HCT116 (cell line): ENCODE measurements at regions not wholly inside any gene's neighbourhood (a gene's known extent, or its start where the extent isn't known, plus 50 kb on each side); places are given as distances from the start of the nearest gene placed in this dataset.

Experiments
- ATAC-seq: fragments of 200-7000 bp; cut with Tn5 transposase; 2 replicates; pipeline ENCODE4 v1.9.1; 2020; ENCODE audit warnings: mild to moderate bottlenecking, moderate library complexity
- BruUV-seq: library from RNA; stranded (reverse); fragments of 400-500 nt; replicated peaks from 2 replicates; lab custom pipeline; 2021; lab: Mats Ljungman, UMichigan
- CTCF ChIA-PET: fragments of 300-600 bp; sonication (Branson Sonifier 250); formaldehyde crosslinking; loops from one replicate; lab custom pipeline; 2021; ENCODE audit warnings: antibody characterized with exemption; lab: Charles Lee
- POLR2A ChIA-PET: fragments of 300-600, 350-600 bp; sonication (Branson Sonifier 250); formaldehyde crosslinking; loops from one replicate; lab custom pipeline; 2021; ENCODE audit warnings: antibody characterized with exemption; lab: Charles Lee
- RAD21 ChIA-PET, 2 experiments: fragments of 300-600 bp; sonication (Branson Sonifier 250); formaldehyde crosslinking; loops; one replicate each; lab custom pipeline; 2023; ENCODE audit warnings: low total read pairs in 2 of 2; ENCODE audit not compliant: uncharacterized antibody in 2 of 2, unreplicated experiment in 2 of 2, low non-redundant PET in 1 of 2; lab: Charles Lee
- DNase-seq: peaks from one replicate; pipeline ENCODE4 v3.0.0-alpha.2; 2010; ENCODE audit warnings: low read depth, low spot score
- H2AFZ ChIP-seq: fragments of 200-600 bp; shearing (Covaris generic), sonication (generic); 2 replicates; pipeline ENCODE4 v1.6.1; 2017; ENCODE audit warnings: low read depth, mixed run types, mixed read lengths, antibody characterized with exemption, low read length; ENCODE audit not compliant: poor library complexity, severe bottlenecking
- H3K27ac ChIP-seq: 2 replicates; pipeline ENCODE4 v1.5.1; 2012; ENCODE audit warnings: low read depth, low read length
- H3K27me3 ChIP-seq: fragments of 200-600 bp; sonication (generic); 2 replicates; pipeline ENCODE4 v1.6.1; 2016; ENCODE audit warnings: mixed run types, low read length, mixed read lengths; ENCODE audit not compliant: insufficient read depth
- H3K36me3 ChIP-seq, 2 experiments: fragments of 200-500 bp in 1 of 2; fragments of 200-600 bp in 1 of 2; sonication (Bioruptor generic) in 1 of 2; sonication (generic) in 1 of 2; 2 replicates each; pipeline versions ENCODE4 v1.5.1 to v1.6.1; 2014 to 2016; ENCODE audit warnings: low read length in 2 of 2, inconsistent platforms in 1 of 2, mixed read lengths in 1 of 2, mixed run types in 1 of 2; ENCODE audit not compliant: insufficient read depth in 2 of 2, control insufficient read depth in 1 of 2
- H3K4me1 ChIP-seq, 2 experiments: fragments of 200-600 bp in 1 of 2; sonication (generic) in 1 of 2; 2 replicates each; pipeline versions ENCODE4 v1.5.1 to v1.6.1; 2012 to 2017; ENCODE audit warnings: low read length in 2 of 2, inconsistent platforms in 1 of 2, mild to moderate bottlenecking in 1 of 2, mixed read lengths in 1 of 2, mixed run types in 1 of 2, moderate library complexity in 1 of 2; ENCODE audit not compliant: insufficient read depth in 2 of 2, control insufficient read depth in 1 of 2
- H3K4me2 ChIP-seq: fragments of 200-600 bp; sonication (generic); 2 replicates; pipeline ENCODE4 v1.6.1; 2017; ENCODE audit warnings: mixed run types, low read length, mixed read lengths
- H3K4me3 ChIP-seq, 2 experiments: fragments of 200-600 bp in 1 of 2; sonication (generic) in 1 of 2; replicated peaks in 1 of 2; 2 replicates each; pipeline ENCODE4 v1.5.1; 2011 to 2016; ENCODE audit warnings: low read length in 2 of 2, control low read depth in 1 of 2, low read depth in 1 of 2, mild to moderate bottlenecking in 1 of 2, mixed read lengths in 1 of 2, mixed run types in 1 of 2
- H3K79me2 ChIP-seq: fragments of 200-600 bp; sonication (generic); 2 replicates; pipeline ENCODE4 v1.6.1; 2017; ENCODE audit warnings: mild to moderate bottlenecking, mixed run types, low read length, moderate library complexity, mixed read lengths; ENCODE audit not compliant: insufficient read depth
- H3K9ac ChIP-seq: fragments of 200-600 bp; sonication (generic); 2 replicates; pipeline ENCODE4 v1.6.1; 2016; ENCODE audit warnings: low read length, mixed read lengths
- H3K9me2 ChIP-seq: fragments of 200-600 bp; sonication (generic), shearing (Covaris generic); 2 replicates; pipeline ENCODE4 v1.6.1; 2017; ENCODE audit warnings: mixed run types, mild to moderate bottlenecking, moderate library complexity; ENCODE audit not compliant: insufficient read depth
- H3K9me3 ChIP-seq, 2 experiments: fragments of 200-500 bp in 1 of 2; fragments of 200-600 bp in 1 of 2; sonication (Bioruptor generic) in 1 of 2; sonication (generic) in 1 of 2; 2 replicates each; pipeline ENCODE4 v1.6.1; 2014 to 2017; ENCODE audit warnings: low read length in 2 of 2, mixed read lengths in 2 of 2, inconsistent platforms in 1 of 2, low read depth in 1 of 2, mild to moderate bottlenecking in 1 of 2, mixed run types in 1 of 2, moderate library complexity in 1 of 2; ENCODE audit not compliant: control insufficient read depth in 1 of 2, insufficient read depth in 1 of 2
- H4K20me1 ChIP-seq: fragments of 200-600 bp; sonication (generic), shearing (Covaris generic); 2 replicates; pipeline ENCODE4 v1.6.1; 2017; ENCODE audit warnings: mixed run types, mild to moderate bottlenecking, moderate library complexity; ENCODE audit not compliant: insufficient read depth
- ATF3 ChIP-seq: IDR thresholded peaks from 2 replicates; pipeline ENCODE4 v1.6.1; 2012
- CBX3 ChIP-seq: IDR thresholded peaks from 2 replicates; pipeline ENCODE4 v1.6.1; 2012; ENCODE audit warnings: low read depth
- EGR1 ChIP-seq: IDR thresholded peaks from 2 replicates; pipeline ENCODE4 v1.6.1; 2012; ENCODE audit warnings: low read depth
- ELF1 ChIP-seq: IDR thresholded peaks from 2 replicates; pipeline ENCODE4 v1.6.1; 2012; ENCODE audit warnings: low read depth, borderline replicate concordance
- EZH2 ChIP-seq: fragments of 200-600 bp; sonication (generic); IDR thresholded peaks from 2 replicates; pipeline ENCODE4 v1.6.1; 2017; ENCODE audit warnings: antibody characterized with exemption, mixed run types
- EZH2phosphoT487 ChIP-seq: fragments of 200-600 bp; IDR thresholded peaks from 2 replicates; pipeline ENCODE4 v1.6.1; 2018; ENCODE audit warnings: antibody characterized with exemption, borderline replicate concordance
- FOSL1 ChIP-seq: IDR thresholded peaks from 2 replicates; pipeline ENCODE4 v1.6.1; 2012; ENCODE audit warnings: low read depth
- MAX ChIP-seq: IDR thresholded peaks from 2 replicates; pipeline ENCODE4 v1.6.1; 2012
- POLR2A ChIP-seq: IDR thresholded peaks from 2 replicates; pipeline ENCODE4 v1.7.0; 2011; ENCODE audit warnings: borderline replicate concordance; ENCODE audit not compliant: insufficient read depth, insufficient read length; ENCODE audit errors: extremely low read depth
- POLR2AphosphoS5 ChIP-seq: IDR thresholded peaks from 2 replicates; pipeline ENCODE4 v1.6.1; 2011; ENCODE audit warnings: mild to moderate bottlenecking, low read depth, low read length, moderate library complexity
- SIN3A ChIP-seq: IDR thresholded peaks from 2 replicates; pipeline ENCODE4 v1.6.1; 2012; ENCODE audit warnings: low read depth
- ZBTB33 ChIP-seq: IDR thresholded peaks from 2 replicates; pipeline ENCODE4 v1.6.1; 2011; ENCODE audit warnings: mild to moderate bottlenecking, low read length, moderate library complexity; ENCODE audit not compliant: insufficient replicate concordance; ENCODE audit errors: extremely low read depth
- ZFX ChIP-seq: fragments of 450-650 bp; IDR thresholded peaks from 2 replicates; pipeline ENCODE4 v1.6.1; 2017
- intact Hi-C: fragments of 100-400 bp; cut with micrococcal nuclease; formaldehyde crosslinking; loops from 2 replicates; pipeline ENCODE4 v1.10.0; 2022

- CTCF ChIA-PET, result no interaction called here
- BruUV-seq, result no TSS peak
- Histone ChIP-seq H3K9me2 (no peaks in the 10 kb centered on the region), H3K4me3 (no peak overlapping the region), H3K9ac (no peak overlapping the region), H3K36me3 (no peaks in the 10 kb centered on the region), H3K4me2 (no peak overlapping the region), H3K27me3 (no peaks in the 10 kb centered on the region), H3K9me3 (no peaks in the 10 kb centered on the region; a peak in 1 of 4 replicates), H3K4me1 (no peaks in the 10 kb centered on the region), H3K27ac (no peak overlapping the region), H3K79me2 (no peaks in the 10 kb centered on the region), H2AFZ (no peak overlapping the region), H4K20me1 (no peaks in the 10 kb centered on the region)
- DNase-seq, result no peak
- POLR2A ChIA-PET, result no interaction called here
- no peak for TF ChIP-seq ZFX
- TF ChIP-seq ATF3, result no peak
- no peak for TF ChIP-seq EZH2
- TF ChIP-seq EZH2phosphoT487, result no peak
- no peak for TF ChIP-seq ZBTB33
- no peak for TF ChIP-seq EGR1
- no peak for TF ChIP-seq SIN3A
- TF ChIP-seq MAX, result no peak
- TF ChIP-seq POLR2A, result no peak
- no peak for TF ChIP-seq FOSL1
- TF ChIP-seq ELF1, result no peak
- no peak for TF ChIP-seq POLR2AphosphoS5
- TF ChIP-seq CBX3, result no peak
- no peak for ATAC-seq
- RAD21 ChIA-PET, result no interaction called here
- intact Hi-C loops, result no loop called here
Observed at GRCh38 chr14:83899706-83900105, 1630.2 kb upstream of the FLRT2 start.
